ENCODE measurements at regions not wholly inside any gene's neighbourhood (a gene's known extent, or its start where the extent isn't known, plus 50 kb on each side); places are given as distances from the start of the nearest gene placed in this dataset.

DNA sequence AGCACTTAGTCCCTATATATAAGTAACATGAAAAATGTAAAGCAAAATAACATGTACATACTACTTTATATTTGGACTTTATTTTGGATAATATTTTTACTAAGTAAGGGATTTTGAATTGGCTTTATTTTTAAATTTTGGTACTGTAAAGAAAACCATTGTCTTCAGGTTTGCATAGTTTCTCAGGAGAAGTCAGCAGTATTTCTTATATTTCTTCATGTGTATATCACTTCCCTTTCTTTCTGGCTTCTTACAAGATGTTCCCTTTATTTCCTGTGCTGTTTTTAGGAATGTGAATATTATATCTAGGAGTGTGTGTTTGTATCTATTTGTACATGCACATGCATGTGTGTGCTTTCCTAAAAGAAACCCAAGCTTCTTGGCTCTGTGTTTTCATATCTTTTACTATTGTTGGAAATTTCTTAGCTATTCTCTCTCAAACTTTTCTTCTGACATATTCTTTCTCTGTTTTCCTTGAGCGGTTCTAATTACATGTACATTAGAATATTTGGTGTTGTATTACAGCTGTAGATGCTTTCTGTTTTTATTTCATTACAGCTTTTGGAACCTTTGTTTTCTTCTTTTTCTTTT lies 1549.7 kb upstream of the ACVR2A start:
- TF ChIP-seq, protein P1, sequence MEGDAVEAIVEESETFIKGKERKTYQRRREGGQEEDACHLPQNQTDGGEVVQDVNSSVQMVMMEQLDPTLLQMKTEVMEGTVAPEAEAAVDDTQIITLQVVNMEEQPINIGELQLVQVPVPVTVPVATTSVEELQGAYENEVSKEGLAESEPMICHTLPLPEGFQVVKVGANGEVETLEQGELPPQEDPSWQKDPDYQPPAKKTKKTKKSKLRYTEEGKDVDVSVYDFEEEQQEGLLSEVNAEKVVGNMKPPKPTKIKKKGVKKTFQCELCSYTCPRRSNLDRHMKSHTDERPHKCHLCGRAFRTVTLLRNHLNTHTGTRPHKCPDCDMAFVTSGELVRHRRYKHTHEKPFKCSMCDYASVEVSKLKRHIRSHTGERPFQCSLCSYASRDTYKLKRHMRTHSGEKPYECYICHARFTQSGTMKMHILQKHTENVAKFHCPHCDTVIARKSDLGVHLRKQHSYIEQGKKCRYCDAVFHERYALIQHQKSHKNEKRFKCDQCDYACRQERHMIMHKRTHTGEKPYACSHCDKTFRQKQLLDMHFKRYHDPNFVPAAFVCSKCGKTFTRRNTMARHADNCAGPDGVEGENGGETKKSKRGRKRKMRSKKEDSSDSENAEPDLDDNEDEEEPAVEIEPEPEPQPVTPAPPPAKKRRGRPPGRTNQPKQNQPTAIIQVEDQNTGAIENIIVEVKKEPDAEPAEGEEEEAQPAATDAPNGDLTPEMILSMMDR (IDR thresholded peaks at IDR 0.05; ENCODE audit: extremely low read depth, insufficient read depth, missing control alignments) = no peak
- no peak for DNase-seq (ENCODE audit: low spot score)
- in situ Hi-C loops (cut with MboI; ENCODE audit: low pct_unique_long_range_greater_than_20kb, low sequenced_read_pairs, unreplicated experiment) = no loop called here

GRCh38 chr2:146287281-146287680 lies 1557.5 kb upstream of the ACVR2A start:
- in situ Hi-C loops (cut with MboI; ENCODE audit: low pct_unique_long_range_greater_than_20kb, low sequenced_read_pairs, unreplicated experiment) = no loop called here
- TF ChIP-seq, protein P1 (IDR thresholded peaks at IDR 0.05; ENCODE audit: extremely low read depth, insufficient read depth, missing control alignments) = no peak
- no peak for DNase-seq (ENCODE audit: low spot score)

DNA sequence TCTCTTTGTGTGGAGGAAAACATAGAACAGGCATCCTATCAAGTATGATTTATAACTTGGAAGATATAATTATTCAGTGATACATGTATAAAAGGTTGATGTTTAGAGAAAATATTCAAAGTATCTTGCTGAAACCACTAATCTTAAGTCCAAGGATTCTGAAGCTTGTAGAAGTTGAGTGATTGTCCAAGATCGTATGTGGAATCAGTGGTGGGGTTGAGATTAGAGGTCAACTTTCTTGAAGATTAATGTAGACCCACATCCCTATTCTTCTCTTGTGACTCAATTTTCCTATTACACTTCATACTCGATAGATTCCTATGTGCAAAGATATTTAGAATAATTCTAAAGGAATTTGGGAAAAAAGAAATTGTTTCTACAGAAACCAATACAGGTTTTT lies 1565.9 kb upstream of the ACVR2A start:
- in situ Hi-C loops (cut with MboI; ENCODE audit: low pct_unique_long_range_greater_than_20kb, low sequenced_read_pairs, unreplicated experiment) = no loop called here
- TF ChIP-seq, protein P1 (IDR thresholded peaks at IDR 0.05; ENCODE audit: extremely low read depth, insufficient read depth, missing control alignments) = no peak
- DNase-seq (ENCODE audit: low spot score) = no peak

GRCh38 chr2:146271131-146271831 lies 1573.5 kb upstream of the ACVR2A start:
- TF ChIP-seq, protein P1 (IDR thresholded peaks at IDR 0.05; ENCODE audit: extremely low read depth, insufficient read depth, missing control alignments) = no peak
- in situ Hi-C loops (cut with MboI; ENCODE audit: low pct_unique_long_range_greater_than_20kb, low sequenced_read_pairs, unreplicated experiment) = no loop called here
- DNase-seq (ENCODE audit: low spot score) = no peak

- TF ChIP-seq, protein P1 (IDR thresholded peaks at IDR 0.05; ENCODE audit: extremely low read depth, insufficient read depth, missing control alignments) = no peak
- DNase-seq (ENCODE audit: low spot score) = no peak
- in situ Hi-C loops (cut with MboI; ENCODE audit: low pct_unique_long_range_greater_than_20kb, low sequenced_read_pairs, unreplicated experiment) = no loop called here
Observed at GRCh38 chr2:146270618-146271017, 1574.2 kb upstream of the ACVR2A start.

- TF ChIP-seq, protein P1 (IDR thresholded peaks at IDR 0.05; ENCODE audit: extremely low read depth, insufficient read depth, missing control alignments) = no peak
- in situ Hi-C loops (cut with MboI; ENCODE audit: low pct_unique_long_range_greater_than_20kb, low sequenced_read_pairs, unreplicated experiment) = no loop called here
- DNase-seq (ENCODE audit: low spot score) = no peak
Observed at GRCh38 chr2:146267093-146267492, 1577.7 kb upstream of the ACVR2A start.

All from GM13977 (cell line).